ENCODE measurements at regions not wholly inside any gene's neighbourhood (a gene's known extent, or its start where the extent isn't known, plus 50 kb on each side); places are given as distances from the start of the nearest gene placed in this dataset.
"Not testable (repeated sequence)": the region's sequence is repeated elsewhere in the genome, so short reads cannot be mapped to it uniquely, and the experiment has no call there.

DNA sequence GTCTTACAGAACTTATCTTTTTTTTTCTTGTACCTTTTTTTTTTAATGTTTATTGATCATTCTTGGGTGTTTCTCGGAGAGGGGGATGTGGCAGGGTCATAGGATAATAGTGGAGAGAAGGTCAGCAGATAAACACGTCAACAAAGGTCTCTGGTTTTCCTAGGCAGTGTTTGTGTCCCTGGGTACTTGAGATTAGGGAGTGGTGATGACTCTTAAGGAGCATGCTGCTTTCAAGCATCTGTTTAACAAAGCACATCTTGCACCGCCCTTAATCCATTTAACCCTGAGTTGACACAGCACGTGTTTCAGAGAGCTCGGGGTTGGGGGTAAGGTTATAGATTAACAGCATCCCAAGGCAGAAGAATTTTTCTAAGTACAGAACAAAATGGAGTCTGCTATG is 345.9 kb downstream of the TUBA3C start:
- TF ChIP-seq, protein P1, sequence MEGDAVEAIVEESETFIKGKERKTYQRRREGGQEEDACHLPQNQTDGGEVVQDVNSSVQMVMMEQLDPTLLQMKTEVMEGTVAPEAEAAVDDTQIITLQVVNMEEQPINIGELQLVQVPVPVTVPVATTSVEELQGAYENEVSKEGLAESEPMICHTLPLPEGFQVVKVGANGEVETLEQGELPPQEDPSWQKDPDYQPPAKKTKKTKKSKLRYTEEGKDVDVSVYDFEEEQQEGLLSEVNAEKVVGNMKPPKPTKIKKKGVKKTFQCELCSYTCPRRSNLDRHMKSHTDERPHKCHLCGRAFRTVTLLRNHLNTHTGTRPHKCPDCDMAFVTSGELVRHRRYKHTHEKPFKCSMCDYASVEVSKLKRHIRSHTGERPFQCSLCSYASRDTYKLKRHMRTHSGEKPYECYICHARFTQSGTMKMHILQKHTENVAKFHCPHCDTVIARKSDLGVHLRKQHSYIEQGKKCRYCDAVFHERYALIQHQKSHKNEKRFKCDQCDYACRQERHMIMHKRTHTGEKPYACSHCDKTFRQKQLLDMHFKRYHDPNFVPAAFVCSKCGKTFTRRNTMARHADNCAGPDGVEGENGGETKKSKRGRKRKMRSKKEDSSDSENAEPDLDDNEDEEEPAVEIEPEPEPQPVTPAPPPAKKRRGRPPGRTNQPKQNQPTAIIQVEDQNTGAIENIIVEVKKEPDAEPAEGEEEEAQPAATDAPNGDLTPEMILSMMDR (IDR thresholded peaks at IDR 0.05): not testable (repeated sequence)
- TF ChIP-seq POLR2A (IDR thresholded peaks at IDR 0.05): not testable (repeated sequence)
